Activated CD4-positive, alpha-beta T cell treated with anti-CD3 and anti-CD28 coated beads for 24 hours (primary cell): ENCODE measurements at regions not wholly inside any gene's neighbourhood (a gene's known extent, or its start where the extent isn't known, plus 50 kb on each side); places are given as distances from the start of the nearest gene placed in this dataset.
A peak's percentile ranks its signal among the peaks of the same experiment; 100 is the strongest.
"Not testable (repeated sequence)": the region's sequence is repeated elsewhere in the genome, so short reads cannot be mapped to it uniquely, and the experiment has no call there.

Source experiments
- DNase-seq, 2 donors: peaks; one replicate each; pipeline ENCODE4 v3.0.0-alpha.2; 2020; ENCODE audit warnings: low read depth in 2 of 2

DNA sequence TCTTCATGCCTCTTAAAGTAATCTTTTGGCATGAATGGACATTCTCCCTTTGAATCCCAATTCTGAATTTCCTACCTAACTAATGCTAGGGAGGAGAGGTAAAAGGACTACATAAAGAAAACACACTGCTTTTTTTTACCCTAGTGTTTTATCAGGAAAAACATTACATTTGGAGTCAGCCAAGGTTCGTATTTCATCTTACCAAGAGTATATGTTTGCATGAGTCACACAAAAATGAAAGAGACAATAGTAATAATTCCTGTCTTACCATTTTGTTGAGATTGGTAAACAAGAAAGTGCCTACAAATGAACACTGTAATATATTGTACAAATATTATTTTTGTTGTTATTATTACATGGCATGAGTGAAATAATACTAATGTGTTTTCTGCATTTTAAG lies 112.9 kb upstream of the WARS2 start:
- no peak for DNase-seq

GRCh38 chr1:119254067-119254720 lies 113.7 kb upstream of the WARS2 start:
- no peak for DNase-seq

- not testable (repeated sequence) for DNase-seq
Observed at GRCh38 chr1:119256089-119256488, 112.5 kb upstream of the HAO2 start.

- no peak for DNase-seq
Observed at GRCh38 chr1:119260506-119260905, 108.1 kb upstream of the HAO2 start.

DNA sequence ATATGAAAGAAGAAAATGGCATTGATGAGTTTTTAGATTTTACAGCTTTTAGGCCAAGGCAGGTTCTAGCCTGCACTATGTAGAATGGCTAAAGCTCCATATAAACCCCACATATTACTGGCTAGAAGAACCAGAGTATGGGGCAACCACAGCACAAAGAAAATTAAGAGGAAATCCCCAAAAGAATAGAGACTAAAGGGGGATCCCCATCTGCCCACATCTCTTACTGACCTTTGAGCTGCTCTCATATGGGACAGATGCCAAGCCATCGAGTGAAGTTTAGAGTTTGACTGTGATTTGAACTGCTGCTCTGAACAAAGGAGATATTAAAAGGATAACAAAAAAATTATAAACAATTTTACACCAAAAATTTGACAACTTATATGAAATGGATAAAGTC lies 102.2 kb upstream of the HAO2 start:
- DNase-seq = no peak

- no peak for DNase-seq
Observed at GRCh38 chr1:119266858-119267257, 101.7 kb upstream of the HAO2 start.

GRCh38 chr1:119267288-119267687 lies 101.3 kb upstream of the HAO2 start:
- DNase-seq = not testable (repeated sequence)

GRCh38 chr1:119268879-119269278 lies 99.7 kb upstream of the HAO2 start:
- no peak for DNase-seq

GRCh38 chr1:119275145-119276134 lies 93.1 kb upstream of the HAO2 start:
- peak; percentile 15 to 18 for DNase-seq

DNA sequence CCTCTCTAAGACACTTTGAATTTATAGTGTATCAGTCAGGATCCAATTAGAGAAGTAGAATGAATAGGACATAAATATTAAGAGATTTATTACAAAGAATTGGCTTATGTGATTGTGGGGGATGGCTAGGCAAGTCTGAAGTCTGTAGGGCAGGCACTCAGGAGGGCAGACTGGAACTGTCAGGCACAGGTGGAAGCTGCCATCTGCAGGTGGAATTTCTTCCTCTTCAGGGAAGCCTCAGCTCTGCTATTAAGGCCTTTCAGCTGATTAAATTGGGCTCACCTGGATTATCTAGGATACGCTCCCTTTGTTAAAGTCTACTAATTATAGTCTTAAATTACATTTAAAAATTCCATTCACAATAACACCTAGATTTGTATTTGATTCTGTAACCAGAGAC lies 92.0 kb upstream of the HAO2 start:
- no peak for DNase-seq

- DNase-seq = no peak
Observed at GRCh38 chr1:119279456-119280381, 88.9 kb upstream of the HAO2 start.

DNA sequence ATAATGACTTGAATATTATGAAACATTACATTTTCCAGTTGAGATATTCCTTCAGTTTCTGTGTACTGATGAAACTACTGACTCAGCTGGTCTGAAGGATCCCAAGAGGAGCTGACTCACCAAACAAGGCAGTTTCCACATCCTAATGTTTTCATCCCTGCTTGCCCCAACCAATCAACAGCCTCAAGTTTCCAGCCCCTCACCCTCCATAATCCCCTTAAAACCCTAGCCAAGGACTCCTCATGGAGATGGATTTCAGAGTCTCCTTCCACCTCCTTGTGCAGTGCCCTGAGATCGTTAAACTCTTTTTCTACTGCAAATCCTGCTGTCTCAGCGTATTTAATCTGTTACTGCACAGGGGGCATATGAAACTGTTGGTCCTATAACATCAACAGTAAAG lies 83.1 kb upstream of the HAO2 start:
- DNase-seq = no peak

DNA sequence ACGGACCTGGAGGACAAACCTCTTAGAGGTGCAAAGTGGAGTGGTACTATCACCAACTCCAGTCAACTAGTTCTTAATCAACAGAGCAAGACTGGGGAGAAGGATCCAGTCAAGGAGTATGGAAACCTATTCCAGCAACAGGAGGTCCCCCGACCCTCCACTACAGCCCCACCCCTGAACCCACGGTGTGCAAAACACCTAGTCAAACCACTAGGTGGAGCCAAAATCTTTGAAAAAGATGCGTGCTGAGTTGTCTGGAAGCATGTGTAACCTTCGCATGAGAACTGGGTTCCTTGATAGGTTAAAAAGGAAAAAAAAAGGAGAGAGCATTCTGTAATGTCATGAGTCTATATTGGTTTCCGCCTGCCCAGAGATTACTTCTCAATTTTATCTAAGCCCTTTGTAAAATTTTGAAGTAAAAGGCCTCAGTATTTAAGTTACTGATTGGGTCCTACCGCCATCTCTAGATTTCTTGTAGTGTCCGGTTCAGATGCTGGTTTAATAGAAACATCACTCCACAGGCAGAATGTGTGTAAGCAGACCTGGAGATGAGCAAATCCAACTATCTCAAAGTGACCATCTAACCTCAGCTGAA lies 81.9 kb upstream of the HAO2 start:
- DNase-seq = no peak

GRCh38 chr1:119288751-119289150 lies 79.8 kb upstream of the HAO2 start:
- DNase-seq = no peak

DNA sequence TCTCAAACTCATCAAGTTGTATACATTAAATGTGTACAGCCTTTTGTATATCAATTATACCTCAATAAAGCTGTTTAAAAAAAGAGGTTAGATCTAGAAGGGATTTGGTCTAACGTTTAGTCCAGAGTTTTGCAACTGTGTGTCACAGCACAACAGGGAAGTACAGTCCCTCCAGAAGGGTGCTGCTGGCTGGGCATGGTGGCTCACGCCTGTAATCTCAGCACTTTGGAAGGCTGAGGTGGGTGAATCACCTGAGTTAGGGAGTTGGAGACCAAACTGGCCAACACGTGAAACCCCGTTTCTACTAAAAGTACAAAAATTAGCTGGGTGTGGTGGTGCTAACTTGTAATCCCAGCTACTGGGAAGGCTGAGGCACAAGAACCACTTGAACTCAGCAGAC lies 78.3 kb upstream of the HAO2 start:
- no peak for DNase-seq

GRCh38 chr1:119291611-119292206 lies 76.9 kb upstream of the HAO2 start:
- no peak for DNase-seq

DNA sequence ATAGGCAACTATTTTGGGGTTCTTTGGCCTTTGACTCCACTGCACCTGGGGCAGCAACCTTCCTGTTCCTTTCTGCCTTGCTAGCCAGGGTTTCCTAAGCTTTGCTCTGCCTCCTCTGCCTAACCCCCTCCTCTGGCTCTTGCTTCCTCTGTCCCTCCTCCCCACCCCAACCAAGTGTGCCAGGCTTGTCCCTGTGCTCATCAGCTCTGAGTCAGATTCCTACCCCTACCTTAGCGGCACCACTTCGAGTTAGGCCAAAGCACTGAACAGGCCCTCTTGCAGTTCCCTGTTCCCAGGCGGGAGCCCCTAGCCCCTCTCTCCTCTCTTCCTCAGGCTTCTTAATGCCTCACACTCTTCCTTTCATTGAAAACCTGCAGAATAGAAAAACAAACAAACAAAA lies 74.8 kb upstream of the HAO2 start:
- no peak for DNase-seq

- no peak for DNase-seq
Observed at GRCh38 chr1:119294199-119294598, 74.4 kb upstream of the HAO2 start.

DNA sequence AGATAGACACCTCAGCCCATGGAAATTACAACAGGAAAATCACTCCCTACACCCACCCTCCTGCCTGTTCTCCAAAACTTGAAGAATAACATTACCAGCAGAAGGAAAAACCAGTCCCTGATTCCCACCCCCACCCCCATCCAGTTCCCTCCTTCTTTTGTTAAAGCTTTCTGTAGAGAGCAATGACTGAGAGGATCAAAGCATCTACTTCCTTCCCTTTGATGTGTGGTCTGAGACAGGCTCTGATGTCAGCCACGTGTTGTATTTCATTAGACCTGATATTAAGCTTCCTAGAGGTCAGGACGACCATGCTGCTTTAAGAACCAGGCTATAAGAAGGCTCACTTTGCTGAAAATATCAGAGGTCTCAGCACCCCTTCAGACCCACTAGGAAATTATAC lies 73.9 kb upstream of the HAO2 start:
- DNase-seq = no peak

- DNase-seq = no peak
Observed at GRCh38 chr1:119298687-119299303, 69.8 kb upstream of the HAO2 start.

DNA sequence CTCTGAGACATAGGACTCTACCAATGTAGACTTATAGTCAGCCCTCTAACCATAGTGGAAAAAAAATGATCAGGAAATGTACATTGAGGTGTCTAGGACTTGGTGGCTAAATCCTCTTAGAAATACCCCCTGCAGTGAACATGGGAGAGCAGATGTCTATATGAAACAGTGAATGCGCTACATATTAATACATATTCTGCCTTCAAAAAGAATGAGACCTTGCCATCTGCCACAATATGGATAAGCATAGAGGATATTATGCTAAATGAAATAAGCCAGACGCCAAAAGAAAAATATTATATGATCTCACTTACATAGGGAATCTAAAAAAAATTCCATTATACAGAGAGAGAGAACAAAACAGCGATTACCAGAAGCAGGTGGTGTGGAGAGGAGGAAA lies 66.6 kb upstream of the HAO2 start:
- DNase-seq = no peak
